Testis (tissue), 2 donors: ENCODE measurements at regions not wholly inside any gene's neighbourhood (a gene's known extent, or its start where the extent isn't known, plus 50 kb on each side); places are given as distances from the start of the nearest gene placed in this dataset.

Source experiments
- CTCF ChIP-seq, 3 experiments: fragments of 450-650 bp in 2 of 3; fragments of 200-600 bp in 1 of 3; sonication (generic) in 1 of 3; IDR thresholded peaks; one replicate each; pipeline ENCODE4 v1.5.1; 2016 to 2019; ENCODE audit warnings: antibody characterized with exemption in 3 of 3, mild to moderate bottlenecking in 2 of 3, moderate library complexity in 1 of 3
- POLR2A ChIP-seq: fragments of 450-650 bp; IDR thresholded peaks from one replicate; pipeline ENCODE4 v1.6.1; 2017; ENCODE audit warnings: antibody characterized with exemption, mild to moderate bottlenecking, moderate library complexity

GRCh38 chr11:97461044-97461880 is 1071.4 kb downstream of the JRKL start:
- TF ChIP-seq CTCF (IDR thresholded peaks at IDR 0.05), result no peak
- TF ChIP-seq POLR2A, result no peak
